Right cardiac atrium (tissue), 5 donors: ENCODE measurements at regions not wholly inside any gene's neighbourhood (a gene's known extent, or its start where the extent isn't known, plus 50 kb on each side); places are given as distances from the start of the nearest gene placed in this dataset.

Source experiments
- ATAC-seq, 2 donors: fragments of 200-7000 bp; cut with Tn5 transposase; one replicate each; pipeline versions ENCODE4 v1.8.0 to v1.9.1; 2020; ENCODE audit warnings: moderate library complexity in 2 of 2, mild to moderate bottlenecking in 1 of 2
- DNase-seq, 3 donors: peaks; one replicate each; pipeline ENCODE4 v3.0.0-alpha.2; 2020
- H3K27ac ChIP-seq: one replicate; pipeline ENCODE4 v1.5.1; 2013; ENCODE audit warnings: mild to moderate bottlenecking, low read length, control low read depth, moderate library complexity
- H3K27me3 ChIP-seq: one replicate; pipeline ENCODE4 v1.6.1; 2013; ENCODE audit not compliant: control insufficient read depth, insufficient read depth
- H3K4me1 ChIP-seq: one replicate; pipeline ENCODE4 v1.6.1; 2013; ENCODE audit warnings: low read length; ENCODE audit not compliant: control insufficient read depth, insufficient read depth
- H3K4me3 ChIP-seq: one replicate; pipeline ENCODE4 v1.5.1; 2013; ENCODE audit warnings: low read length, control low read depth
- H3K9me3 ChIP-seq: one replicate; pipeline ENCODE4 v1.6.1; 2013; ENCODE audit warnings: low read length; ENCODE audit not compliant: control insufficient read depth
- WGBS: extraction: QIAGEN DNeasy Blood & Tissue Kit; methylation state at CpG from one replicate; pipeline ENCODE4 v1.1.7; 2013; 5-methylcytosine and 5-hydroxymethylcytosine counted together
- intact Hi-C, 4 donors: fragments of 100-400 bp; cut with DNase I; formaldehyde crosslinking; loops; one replicate each; pipeline versions ENCODE4 v1.11.0 to v1.14.0; 2022 to 2023
- donor health status: healthy with polysubstance abuse.
- donor health status: DM: no; HTN: yes; CAD: no.
- donor health status: DM: no; HTN: no; CAD: no.
- donor health status: DM: no; HTN: yes; CAD: no; lungs with severe emphysema.
- donor health status: DM: yes; HTN: yes; CAD: no.

- Histone ChIP-seq H3K27me3 (no peaks in the 10 kb centered on the region), H3K27ac (peak overlapping the region; percentile 59), H3K4me3 (no peak overlapping the region), H3K4me1 (peaks cover 4% of the 10 kb centered on the region), H3K9me3 (no peaks in the 10 kb centered on the region)
- intact Hi-C loops = no loop called here
- DNase-seq (no peak), ATAC-seq (peak in 1 of 2 donors; percentile 30)
- WGBS = 40% methylated on average over 5 of the region's 5 CpGs
These were observed 160.1 kb upstream of the CITED2 start for GRCh38 chr6:139534472-139535115.

GRCh38 chr6:139533573-139534471 lies 159.4 kb upstream of the CITED2 start:
- 49% methylated on average over 11 of the region's 11 CpGs for WGBS
- Histone ChIP-seq H3K27ac (peak overlapping the region; percentile 59), H3K4me3 (no peak overlapping the region), H3K9me3 (no peaks in the 10 kb centered on the region), H3K4me1 (peaks cover 4% of the 10 kb centered on the region), H3K27me3 (no peaks in the 10 kb centered on the region)
- ATAC-seq (peak; percentile 76 to 83), DNase-seq (peak in 1 of 3 donors; percentile 57)
- intact Hi-C loops = no loop called here

GRCh38 chr6:139533171-139533570 lies 158.7 kb upstream of the CITED2 start:
- Histone ChIP-seq H3K27me3 (no peaks in the 10 kb centered on the region), H3K4me1 (peaks cover 4% of the 10 kb centered on the region), H3K9me3 (no peaks in the 10 kb centered on the region), H3K27ac (no peak overlapping the region), H3K4me3 (no peak overlapping the region)
- intact Hi-C loops = no loop called here
- ATAC-seq = no peak
- 78% methylated on average over 4 of the region's 4 CpGs for WGBS
- DNase-seq = no peak

- Histone ChIP-seq H3K9me3 (no peaks in the 10 kb centered on the region), H3K27me3 (no peaks in the 10 kb centered on the region), H3K4me3 (no peak overlapping the region), H3K27ac (no peak overlapping the region), H3K4me1 (peaks cover 4% of the 10 kb centered on the region)
- ATAC-seq (no peak), DNase-seq (no peak)
- intact Hi-C loops = no loop called here
- WGBS = 78% methylated on average over 8 of the region's 8 CpGs
These were observed 157.0 kb upstream of the CITED2 start for GRCh38 chr6:139531148-139532115.

- DNase-seq (no peak), ATAC-seq (no peak)
- H3K9me3 ChIP-seq = no peaks in the 10 kb centered on the region
- H3K4me1 ChIP-seq = peaks cover 4% of the 10 kb centered on the region
- no peak overlapping the region for H3K27ac ChIP-seq
- intact Hi-C loops = no loop called here
- WGBS = 77% methylated on average over 7 of the region's 7 CpGs
- H3K27me3 ChIP-seq = no peaks in the 10 kb centered on the region
- no peak overlapping the region for H3K4me3 ChIP-seq
These were observed 156.1 kb upstream of the CITED2 start for GRCh38 chr6:139530561-139530960.

GRCh38 chr6:139529420-139529819 lies 155.0 kb upstream of the CITED2 start:
- WGBS = 73% methylated on average over 1 of the region's 1 CpG
- DNase-seq = no peak

GRCh38 chr6:139528471-139528870 lies 154.0 kb upstream of the CITED2 start:
- ATAC-seq = no peak
- Histone ChIP-seq H3K27ac (no peak overlapping the region), H3K27me3 (no peaks in the 10 kb centered on the region), H3K4me1 (no peaks in the 10 kb centered on the region), H3K9me3 (no peaks in the 10 kb centered on the region), H3K4me3 (no peak overlapping the region)
- intact Hi-C loops = no loop called here
- DNase-seq = no peak
- 83% methylated on average over 2 of the region's 2 CpGs for WGBS

More at GRCh38 chr6:139529420-139529819, 155.0 kb upstream of the CITED2 start:
- no peak overlapping the region for H3K4me3 ChIP-seq
- no peak for ATAC-seq
- no peaks in the 10 kb centered on the region for H3K9me3 ChIP-seq
- H3K27ac ChIP-seq = no peak overlapping the region
- H3K4me1 ChIP-seq = peaks cover 4% of the 10 kb centered on the region
- intact Hi-C loops = no loop called here
- H3K27me3 ChIP-seq = no peaks in the 10 kb centered on the region

GRCh38 chr6:139525415-139525814 lies 151.0 kb upstream of the CITED2 start:
- Histone ChIP-seq H3K4me1 (no peaks in the 10 kb centered on the region), H3K4me3 (no peak overlapping the region), H3K27ac (no peak overlapping the region), H3K9me3 (no peaks in the 10 kb centered on the region), H3K27me3 (no peaks in the 10 kb centered on the region)
- intact Hi-C loops = no loop called here
- no peak for DNase-seq
- WGBS = 75% methylated on average over 2 of the region's 2 CpGs
- no peak for ATAC-seq

- WGBS = 77% methylated on average over 2 of the region's 2 CpGs
- no peak overlapping the region for H3K27ac ChIP-seq
- intact Hi-C loops = no loop called here
- no peaks in the 10 kb centered on the region for H3K4me1 ChIP-seq
- H3K4me3 ChIP-seq = no peak overlapping the region
- ATAC-seq = no peak
- H3K9me3 ChIP-seq = no peaks in the 10 kb centered on the region
- H3K27me3 ChIP-seq = no peaks in the 10 kb centered on the region
- no peak for DNase-seq
These were observed 149.5 kb upstream of the CITED2 start for GRCh38 chr6:139523986-139524385.

GRCh38 chr6:139522511-139523220 lies 148.2 kb upstream of the CITED2 start:
- Histone ChIP-seq H3K27me3 (no peaks in the 10 kb centered on the region), H3K27ac (no peak overlapping the region), H3K9me3 (no peaks in the 10 kb centered on the region), H3K4me1 (no peaks in the 10 kb centered on the region), H3K4me3 (no peak overlapping the region)
- 40% methylated on average over 3 of the region's 3 CpGs for WGBS
- DNase-seq (no peak), ATAC-seq (no peak)
- intact Hi-C loops = no loop called here
